NCI-H2107 (cell line): ENCODE measurements at regions not wholly inside any gene's neighbourhood (a gene's known extent, or its start where the extent isn't known, plus 50 kb on each side); places are given as distances from the start of the nearest gene placed in this dataset.
A peak's percentile ranks its signal among the peaks of the same experiment; 100 is the strongest.

Experiments used
- DNase-seq: peaks from one replicate; lab custom pipeline; 2025; lab: John Stamatoyannopoulos, UW

DNA sequence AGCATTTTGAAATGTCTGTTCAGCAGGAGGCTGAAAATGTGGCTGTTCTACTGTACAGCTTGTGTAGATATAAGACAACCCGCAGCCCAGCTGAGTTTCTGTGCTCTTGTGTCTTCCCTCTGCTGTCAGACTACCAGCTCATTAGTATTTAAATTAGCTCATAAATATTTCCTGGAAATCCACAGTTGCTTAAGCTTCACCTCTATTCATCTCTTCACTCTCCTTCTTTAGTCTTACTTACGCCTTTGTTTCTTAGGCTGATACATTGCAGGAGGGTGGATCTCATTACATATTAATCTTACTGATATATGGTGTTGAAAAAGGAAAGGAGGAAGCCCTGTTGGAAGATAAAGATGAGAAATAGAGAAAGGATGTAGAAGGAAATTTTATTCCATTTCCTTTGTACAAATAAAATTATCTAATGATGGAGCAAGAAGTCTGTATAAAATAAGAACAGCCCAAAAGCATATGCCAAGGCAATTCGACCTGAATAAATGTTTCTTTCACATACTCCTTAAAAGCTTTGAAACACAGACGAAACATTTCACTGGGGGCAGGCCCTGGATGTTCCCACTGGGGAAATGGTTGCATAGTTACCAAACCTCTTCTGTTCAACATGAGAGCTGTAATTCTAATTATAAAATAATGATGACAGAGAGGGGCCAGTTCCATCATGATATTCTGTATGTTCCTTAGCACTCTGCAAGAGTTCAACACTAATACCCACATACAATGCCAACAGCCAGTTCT is 111.8 kb upstream of the APC start:
- no peak for DNase-seq

DNA sequence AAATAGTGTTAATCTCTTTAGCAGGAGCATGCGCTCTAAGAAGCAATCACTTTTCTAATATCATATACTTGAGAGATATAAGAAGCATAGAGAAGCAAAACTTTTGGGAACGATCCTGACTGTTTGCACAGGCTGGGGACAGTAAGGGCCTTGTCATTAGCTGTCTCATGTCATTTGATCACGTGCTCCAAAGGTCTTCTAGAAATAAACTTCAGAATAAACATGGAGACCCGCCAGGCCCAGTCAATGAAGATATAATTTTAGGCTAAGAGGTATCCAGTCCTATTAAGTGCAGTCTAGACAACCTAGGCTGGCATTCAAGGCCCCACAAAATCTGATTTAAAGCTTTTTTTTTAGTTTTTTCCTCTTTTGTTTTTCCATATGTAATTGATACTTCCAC is 111.0 kb upstream of the APC start:
- DNase-seq, result no peak

DNA sequence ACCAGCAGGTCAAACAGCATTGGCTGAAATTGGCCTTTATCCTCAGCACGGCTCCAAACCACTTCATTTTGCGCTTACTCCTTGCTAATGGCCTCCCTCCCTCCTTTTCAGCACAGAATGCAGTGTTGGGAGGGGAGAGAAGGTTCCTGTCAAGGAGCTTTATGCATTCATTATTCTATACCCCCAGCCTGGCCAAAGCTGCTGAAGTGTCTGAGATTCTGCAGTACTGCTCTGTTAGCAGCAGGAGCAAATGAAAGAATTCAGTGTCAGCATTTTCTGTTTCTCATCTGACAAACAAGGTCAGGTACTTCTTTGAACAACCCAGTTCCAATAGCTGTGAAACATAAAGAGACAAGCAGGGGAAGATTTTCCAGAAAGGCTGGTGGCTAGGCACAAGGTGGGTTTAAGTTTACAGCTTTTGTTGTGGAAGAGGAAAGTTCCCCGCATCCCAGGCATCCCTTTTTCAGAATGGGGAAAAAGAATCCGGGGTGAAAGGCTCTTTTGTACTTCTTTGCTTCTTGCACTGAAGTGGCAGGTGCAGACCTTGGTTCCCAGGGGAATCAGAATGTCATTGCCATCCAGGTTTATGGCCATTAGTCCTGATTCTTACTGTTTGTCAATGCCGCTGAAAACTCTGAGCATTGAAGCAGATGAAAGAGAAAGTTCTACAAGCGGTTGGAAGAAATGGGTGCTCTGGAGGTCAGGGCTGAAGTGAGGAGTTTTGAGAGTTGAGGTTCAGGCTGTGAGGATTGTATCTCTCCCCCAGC is 109.3 kb upstream of the APC start:
- no peak for DNase-seq

DNA sequence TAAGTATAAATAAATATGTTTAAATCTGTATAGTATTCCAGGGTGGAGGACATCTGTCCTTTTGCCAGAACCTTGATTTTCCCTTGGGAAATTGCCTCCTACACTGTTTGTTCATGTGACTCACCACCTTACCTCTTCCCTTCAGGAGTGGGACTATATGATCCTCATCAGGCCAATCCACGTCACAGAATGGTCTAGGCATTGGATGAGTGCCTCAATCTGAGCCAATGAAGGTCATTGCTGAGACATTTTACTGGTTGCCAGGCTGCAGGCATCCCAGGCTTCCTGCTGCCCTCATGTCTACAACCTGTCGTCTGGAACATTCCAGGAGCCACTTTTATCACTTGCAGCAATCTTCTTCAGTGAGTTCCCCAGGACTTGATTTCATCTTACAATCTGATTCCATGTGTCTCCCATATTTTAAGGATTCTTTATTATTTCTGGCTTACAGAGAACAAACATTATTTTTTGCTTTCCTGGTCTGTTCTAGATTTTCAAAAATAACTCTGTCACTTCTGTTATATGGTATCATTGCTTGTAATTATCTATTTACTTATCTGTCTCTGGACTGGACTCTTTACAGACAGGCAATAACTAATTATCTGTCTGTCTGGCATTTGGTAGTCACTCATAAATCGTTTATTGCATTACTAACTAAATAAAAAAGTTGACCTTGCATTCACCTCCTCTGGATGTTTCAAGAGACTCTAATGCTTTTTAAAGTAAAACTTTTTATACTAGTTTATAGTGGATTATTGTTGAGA is 107.3 kb upstream of the APC start:
- no peak for DNase-seq

DNA sequence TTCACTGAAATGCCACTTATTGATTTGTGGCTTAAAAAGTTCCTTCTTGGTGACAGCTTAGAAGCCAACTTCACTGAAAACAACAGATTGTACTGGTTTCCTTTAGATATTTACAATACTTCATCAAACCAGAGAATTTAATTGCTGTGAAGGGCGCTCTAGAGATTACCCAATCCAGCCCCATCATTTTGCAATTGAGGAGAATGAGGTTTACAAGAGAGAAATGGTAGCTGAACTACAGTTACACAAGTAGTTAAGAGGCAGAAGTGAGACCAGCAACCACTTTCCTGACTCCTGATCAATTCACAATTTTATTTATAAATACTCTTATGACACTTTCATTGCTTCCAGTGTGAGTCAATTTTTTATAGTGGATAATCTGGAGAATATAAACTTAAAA is 103.5 kb upstream of the APC start:
- no peak for DNase-seq

DNA sequence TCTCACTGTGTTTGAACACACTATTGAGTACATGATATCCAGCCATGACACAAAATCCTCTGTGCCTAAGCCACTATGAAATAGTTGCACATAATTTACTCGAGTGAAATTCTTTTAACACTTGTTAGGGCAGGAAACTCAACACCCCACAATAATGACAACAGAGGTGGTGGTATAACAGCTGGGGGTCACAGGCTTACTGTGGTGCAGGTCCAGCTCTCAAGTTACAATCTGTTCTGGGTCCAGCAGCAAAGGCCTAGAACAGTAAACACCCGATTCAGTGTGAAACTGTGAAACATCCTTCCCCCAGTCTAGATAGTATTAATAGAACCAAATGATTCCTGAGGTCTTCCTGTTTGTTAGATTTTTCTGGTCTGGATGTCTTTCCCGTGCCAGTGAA is 102.9 kb upstream of the APC start:
- no peak for DNase-seq

DNA sequence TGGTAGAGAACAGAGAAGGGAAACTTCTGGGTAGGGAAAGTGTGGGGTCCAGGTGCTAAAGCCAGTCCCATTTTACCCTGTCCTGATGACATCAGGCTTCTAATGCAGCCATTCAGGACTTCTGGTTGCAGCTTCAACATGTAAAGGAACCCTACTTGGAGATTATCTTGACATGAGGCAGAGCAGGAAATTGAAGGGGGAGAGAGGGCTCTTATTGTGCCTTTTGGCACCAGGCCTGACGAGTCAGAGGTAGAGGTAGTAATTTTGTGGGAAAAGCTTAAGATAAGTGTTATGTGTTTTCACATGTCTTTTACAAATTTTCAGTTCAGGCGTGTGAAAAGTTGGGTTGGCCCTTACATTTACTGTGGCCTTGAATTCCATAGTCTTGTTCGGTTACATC is 102.4 kb upstream of the APC start:
- no peak for DNase-seq

DNA sequence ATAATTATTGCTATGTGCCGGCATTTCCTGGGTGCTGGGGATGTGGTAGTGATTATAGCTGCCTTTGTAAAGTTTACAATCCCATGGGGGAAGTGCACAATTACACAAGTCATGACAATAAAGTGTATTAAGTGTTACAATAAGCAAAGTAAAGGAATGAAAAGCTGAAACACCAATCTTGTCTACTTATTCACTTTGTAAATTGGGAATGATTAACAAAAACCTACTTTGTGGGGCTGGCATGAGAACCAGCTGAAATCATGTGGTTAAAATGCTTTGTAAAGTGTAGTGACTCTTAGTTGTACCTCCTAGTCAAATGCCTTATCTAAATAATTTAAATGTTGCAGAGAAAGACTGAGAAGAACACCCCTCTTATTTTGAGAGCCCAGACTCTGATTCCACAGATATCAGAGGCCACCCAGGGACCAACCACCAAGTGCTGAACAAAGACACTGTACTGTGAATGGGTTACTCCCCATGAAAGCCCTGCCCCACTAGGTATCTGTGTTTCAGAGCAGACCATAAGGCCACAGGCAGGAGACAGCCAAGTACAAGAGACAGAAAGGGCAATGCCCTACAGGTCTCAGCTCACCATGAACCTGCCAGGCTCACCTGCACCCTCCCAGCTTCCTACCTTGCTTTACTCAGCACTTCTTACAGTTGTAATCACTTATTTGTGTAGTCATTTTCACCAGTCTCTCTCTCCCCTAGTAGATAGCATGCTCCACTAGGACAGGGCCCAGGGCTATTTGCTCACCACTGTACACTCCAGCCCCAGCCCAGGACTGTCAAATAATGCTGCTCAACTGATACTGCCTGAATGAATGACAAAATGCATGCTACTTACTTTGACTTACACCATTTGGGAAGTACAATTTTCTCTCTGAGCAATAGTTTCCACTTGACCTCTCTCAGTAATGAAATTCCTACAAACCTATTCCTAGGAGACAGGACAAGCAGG is 101.6 kb upstream of the APC start:
- DNase-seq, result no peak

DNA sequence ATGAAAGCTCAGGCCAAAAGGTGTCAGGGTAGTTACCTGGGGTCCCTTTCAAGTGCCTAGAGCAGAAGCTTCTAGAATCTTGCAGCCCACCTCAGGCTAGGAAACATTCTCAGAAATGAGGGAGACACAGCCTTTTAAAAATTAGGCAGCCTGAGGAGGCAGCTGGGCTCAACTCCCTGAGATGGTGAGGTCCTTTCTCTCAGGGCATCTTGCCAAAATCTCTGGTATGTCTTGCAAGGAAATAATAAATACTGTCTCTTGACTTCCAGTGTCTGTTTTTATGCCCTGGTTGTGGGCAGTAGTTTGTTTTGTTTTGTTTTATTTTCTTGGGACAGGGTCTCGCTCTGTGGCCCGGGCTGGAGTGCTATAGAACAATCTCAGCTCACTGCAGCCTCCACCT is 100.9 kb upstream of the APC start:
- no peak for DNase-seq

DNA sequence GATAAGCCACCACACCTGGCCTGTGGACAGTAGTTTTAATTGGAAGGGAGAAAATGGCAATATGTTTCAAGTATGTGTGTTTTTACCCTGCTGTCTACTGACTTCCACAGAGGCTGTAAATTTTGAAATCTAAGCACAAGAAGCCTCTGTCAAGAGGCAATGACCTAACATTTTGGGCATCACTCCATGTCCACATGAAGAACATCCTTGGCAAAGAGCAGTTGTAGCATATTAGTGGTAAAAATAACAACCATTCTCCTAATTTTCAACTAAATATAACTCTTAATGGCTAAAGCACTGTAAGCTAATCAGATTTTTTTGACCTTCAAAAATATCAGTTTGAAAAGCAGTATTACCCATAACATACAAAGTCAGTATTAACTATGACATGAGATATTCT is 100.3 kb upstream of the APC start:
- DNase-seq, result no peak

DNA sequence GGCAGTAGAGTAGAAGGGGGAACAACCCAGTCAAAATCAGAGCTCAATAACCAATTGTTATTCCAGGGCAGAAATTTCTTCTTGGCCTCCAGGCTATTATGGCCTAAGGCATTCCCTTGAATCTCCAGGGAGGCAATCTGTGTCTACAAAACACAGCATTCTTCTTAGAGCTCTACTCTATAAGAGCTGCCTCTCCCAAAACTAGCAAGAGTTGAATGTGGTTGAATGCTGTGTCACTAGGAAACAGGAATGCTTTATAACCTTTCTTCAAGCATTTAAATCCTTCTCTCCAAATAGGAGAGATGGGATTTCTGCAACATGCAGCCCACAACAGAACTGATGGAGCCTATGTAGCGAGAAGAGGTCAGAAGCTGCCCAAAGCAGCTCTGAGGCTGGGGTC is 97.1 kb upstream of the APC start:
- DNase-seq, result no peak

DNA sequence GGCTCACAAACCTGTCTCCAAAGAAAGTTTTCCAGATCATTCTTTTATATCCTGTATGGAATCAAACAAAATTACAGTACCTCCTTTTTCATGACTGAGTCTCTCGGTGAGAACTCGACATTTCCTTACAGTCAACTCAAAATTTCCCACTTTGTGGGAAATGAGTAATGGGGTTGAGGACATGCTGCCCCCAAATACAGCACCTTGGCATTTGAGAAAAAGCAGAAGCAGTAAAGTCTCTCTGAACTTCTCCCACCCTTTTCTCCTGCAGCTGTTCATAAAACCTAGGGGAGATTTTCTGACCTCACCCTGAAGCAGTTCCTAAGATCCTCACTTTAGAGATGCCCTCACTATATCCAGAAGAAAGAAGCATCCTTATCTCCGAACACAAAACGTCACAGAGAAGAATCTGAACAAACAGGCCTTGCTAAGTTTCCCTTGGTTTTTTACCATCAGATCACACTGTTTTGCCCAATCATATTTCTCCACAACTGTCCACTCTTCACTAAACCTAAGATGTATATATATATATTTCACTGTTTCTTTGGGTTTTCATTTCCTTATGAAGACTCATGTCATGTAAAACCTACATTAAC is 96.1 kb upstream of the APC start:
- no peak for DNase-seq

DNA sequence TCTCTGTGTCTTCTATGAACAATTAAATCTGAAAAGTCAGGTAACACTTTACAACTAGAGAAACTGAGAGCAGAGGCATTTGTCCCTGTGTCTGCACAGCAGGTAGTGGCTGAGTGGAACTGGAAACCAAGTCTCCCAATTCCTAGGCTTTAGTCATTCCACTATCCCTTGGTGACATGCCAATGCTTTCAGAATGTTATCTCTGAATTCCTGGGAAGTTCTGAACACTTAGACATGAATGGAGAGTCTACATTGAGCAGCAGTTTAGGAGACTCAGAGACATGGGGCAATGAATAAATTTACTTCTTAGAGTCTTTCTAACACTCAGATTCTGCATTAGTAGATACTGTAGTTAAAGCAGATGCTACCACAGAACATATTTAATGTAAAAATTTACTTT is 94.8 kb upstream of the APC start:
- no peak for DNase-seq

DNA sequence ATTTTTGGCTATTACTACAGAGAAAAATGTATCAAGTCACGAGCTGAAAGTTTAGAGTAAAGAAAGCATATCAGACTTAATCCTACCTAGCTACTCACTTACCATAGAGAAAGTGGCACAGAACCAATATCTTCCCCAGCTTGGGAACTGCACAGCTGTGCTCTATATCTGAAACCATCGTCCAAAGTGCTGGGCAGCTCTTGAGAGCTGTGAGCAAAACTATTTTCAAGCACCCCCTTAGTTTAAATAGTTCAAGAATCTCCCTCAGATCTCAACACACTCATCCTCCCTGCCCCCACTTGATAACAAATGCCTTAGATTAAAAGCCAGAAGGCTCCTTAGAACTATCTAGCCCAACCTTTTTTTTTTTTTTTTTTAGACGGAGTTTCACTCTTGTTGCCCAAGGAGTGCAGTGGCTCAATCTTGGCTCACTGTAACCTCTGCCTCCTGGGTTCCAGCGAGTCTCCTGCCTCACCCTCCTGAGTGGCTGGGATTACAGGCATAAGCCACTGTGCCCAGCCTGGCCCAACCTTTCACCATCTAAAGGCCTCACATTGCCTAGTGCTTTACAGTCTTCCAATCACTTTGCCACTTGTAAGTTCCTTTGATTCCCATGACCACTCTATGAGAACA is 94.2 kb upstream of the APC start:
- no peak for DNase-seq

DNA sequence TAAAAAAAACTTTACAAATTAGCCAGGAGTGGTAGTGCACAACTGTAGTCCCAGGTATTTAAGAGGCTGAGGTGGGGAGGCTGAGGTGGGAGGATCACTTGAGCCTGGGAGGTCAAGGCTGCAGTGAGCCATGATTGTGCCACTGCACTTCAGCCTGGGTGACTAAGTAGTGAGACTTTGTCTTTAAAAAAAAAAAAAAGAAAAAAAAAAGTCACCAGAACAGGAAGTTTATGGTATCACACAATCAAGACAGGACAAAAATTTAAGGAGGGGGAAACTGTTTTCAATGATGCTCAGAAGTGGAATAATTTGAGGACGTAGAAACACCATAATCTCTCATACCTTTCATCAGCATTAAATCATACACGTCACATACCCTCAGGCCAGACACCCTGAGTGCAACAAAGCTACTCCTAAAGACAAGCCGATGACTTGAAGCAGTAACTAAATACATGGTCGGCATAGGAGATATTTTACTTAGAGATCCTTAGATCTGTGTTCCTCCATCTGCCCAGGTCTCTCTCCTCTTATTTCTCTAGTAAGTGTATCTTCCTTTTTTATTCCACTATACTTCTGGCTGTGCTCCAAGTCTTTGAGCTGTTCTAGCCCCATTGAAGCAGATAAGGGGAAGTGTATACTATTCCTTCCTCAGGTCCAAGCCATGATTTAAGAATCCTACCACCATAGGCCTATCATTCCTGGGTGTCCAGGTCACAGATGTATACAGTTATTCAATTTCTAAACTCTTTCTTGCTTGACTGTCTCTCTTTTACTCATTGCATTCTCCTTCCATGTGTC is 91.3 kb upstream of the APC start:
- DNase-seq, result no peak

DNA sequence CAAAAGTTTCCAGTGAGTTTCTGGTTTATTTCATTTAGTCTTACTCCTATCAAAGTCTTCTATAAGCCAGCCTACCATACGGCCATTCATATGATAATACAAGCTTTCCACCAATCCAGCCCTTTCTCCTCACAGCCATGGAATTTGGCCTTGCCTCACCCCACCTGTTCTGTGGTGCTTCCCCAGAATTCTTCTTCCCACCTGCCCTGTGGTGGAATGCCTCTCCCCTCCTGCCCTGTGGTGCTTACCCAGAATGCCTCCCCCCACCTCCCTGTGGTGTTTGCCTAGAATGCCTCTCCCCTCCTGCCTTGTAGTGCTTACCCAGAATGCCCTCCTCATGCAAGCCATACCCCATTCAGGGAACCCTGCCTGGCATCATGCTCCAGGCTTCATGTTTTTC is 90.3 kb upstream of the APC start:
- no peak for DNase-seq

DNA sequence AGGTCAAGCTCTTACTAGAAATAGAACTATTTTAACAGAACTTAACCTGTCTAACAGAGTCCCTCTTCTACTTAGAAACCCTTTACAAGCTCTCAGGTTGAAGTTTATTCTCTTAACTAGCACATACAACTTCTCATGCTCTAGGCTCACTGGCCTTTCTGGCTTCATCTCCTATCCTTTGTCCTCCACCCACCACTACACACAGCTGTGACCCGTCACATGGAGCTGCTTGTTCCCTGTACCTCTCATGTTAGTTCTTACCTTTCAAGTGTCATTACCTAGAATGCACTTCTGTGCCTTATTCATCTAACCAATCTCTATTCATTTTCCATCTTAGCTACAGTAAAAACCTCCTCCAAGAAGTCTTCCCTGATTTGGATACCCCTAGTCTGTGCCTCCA is 89.4 kb upstream of the APC start:
- no peak for DNase-seq

DNA sequence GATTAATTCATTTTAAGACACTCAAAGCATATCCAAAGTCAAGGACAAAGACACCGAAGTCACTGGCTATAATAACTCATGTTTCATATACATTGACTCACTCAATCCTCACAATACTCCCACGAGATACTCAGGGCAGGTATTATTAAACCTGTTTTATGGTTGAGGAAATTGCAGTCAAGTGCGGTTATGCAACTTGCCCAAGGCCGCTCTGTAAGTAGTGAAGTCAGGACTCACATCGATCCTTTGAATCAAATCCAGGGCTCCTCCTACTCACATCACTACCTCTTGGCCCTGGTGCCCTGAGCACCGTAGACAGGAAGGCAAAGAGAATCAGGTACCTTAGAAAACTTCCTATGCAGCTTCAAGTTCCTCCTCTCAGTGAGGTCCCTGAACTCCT is 87.8 kb upstream of the APC start:
- peak; percentile 7 for DNase-seq

DNA sequence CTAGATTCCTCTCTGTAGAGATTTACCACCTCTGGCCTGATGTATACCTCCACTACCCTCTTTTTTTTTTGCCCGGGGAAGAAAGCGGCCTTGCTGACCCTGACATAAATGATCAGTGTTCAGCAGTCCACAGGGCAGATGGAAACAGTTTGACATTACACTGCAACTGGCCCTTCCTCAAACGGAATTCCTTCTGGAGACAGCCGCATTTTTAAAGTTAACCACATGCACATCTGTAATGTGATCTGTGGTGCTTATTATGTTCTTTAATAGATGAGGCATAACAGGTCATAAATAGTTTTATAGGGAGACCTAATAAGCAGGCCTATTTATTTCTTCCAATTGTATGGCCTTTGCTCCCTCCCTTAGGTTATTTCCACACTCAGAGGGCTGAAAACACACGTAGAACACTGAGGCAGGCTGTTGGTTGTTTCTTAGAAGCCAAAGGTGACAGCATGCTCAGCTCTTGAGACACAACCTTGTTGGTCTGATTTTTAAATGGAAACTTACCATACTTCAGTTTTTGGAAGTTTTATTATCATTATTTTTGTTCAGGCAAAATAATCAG is 84.0 kb upstream of the APC start:
- DNase-seq, result no peak

DNA sequence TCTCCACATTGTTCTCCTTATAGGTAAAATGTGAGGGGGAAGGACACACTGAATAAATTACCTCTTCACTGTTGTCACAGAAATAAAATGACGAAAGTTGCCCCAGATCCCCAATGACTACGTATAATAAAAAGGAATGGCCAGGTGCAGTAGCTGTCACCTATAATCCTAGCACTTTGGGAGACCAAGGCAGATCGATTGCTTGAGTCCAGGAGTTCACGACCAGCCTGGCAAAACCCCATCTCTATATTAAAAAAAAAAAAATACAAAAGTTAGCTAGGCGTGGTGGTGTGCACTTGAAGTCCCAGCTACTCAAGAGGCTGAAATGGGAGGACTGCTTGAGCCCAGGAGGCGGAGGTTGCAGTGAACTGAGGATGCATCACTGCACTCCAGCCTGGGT is 82.2 kb upstream of the APC start:
- no peak for DNase-seq
